Neuronal stem cell (in vitro differentiated cells): ENCODE measurements at regions not wholly inside any gene's neighbourhood (a gene's known extent, or its start where the extent isn't known, plus 50 kb on each side); places are given as distances from the start of the nearest gene placed in this dataset.

Experiments
- DNase-seq: peaks from one replicate; pipeline ENCODE4 v3.0.0-alpha.2; 2013; ENCODE audit warnings: low spot score
- H2AFZ ChIP-seq: one replicate; pipeline ENCODE4 v1.6.1; 2013; ENCODE audit warnings: mild to moderate bottlenecking, low read length, inconsistent platforms
- H2AK5ac ChIP-seq: 2 replicates; pipeline ENCODE4 v1.6.1; 2013; ENCODE audit warnings: low read depth, mild to moderate bottlenecking, inconsistent platforms, low read length, moderate library complexity, mixed read lengths
- H2BK120ac ChIP-seq: 2 replicates; pipeline ENCODE4 v1.6.1; 2013; ENCODE audit warnings: low read depth, mild to moderate bottlenecking, inconsistent platforms, low read length, moderate library complexity, mixed read lengths
- H2BK12ac ChIP-seq: one replicate; pipeline ENCODE4 v1.6.1; 2013; ENCODE audit warnings: low read length, inconsistent platforms
- H2BK15ac ChIP-seq: 2 replicates; pipeline ENCODE4 v1.6.1; 2013; ENCODE audit warnings: mild to moderate bottlenecking, low read length, inconsistent platforms, mixed read lengths
- H2BK5ac ChIP-seq: one replicate; pipeline ENCODE4 v1.6.1; 2013; ENCODE audit warnings: inconsistent platforms, mild to moderate bottlenecking, low read length, moderate library complexity
- H3K14ac ChIP-seq: one replicate; pipeline ENCODE4 v1.6.1; 2013; ENCODE audit warnings: low read length, inconsistent platforms
- H3K18ac ChIP-seq: 2 replicates; pipeline ENCODE4 v1.6.1; 2013; ENCODE audit warnings: low read length, inconsistent platforms
- H3K23ac ChIP-seq: 2 replicates; pipeline ENCODE4 v1.6.1; 2013; ENCODE audit warnings: low read depth, mild to moderate bottlenecking, mixed read lengths, low read length, inconsistent platforms; ENCODE audit not compliant: poor library complexity
- H3K27ac ChIP-seq: replicated peaks from 3 replicates; pipeline ENCODE4 v1.5.1; 2013; ENCODE audit warnings: low read length, inconsistent platforms
- H3K27me3 ChIP-seq, 3 experiments: 2 replicates each; pipeline ENCODE4 v1.6.1; 2013; ENCODE audit warnings: low read length in 3 of 3, mild to moderate bottlenecking in 2 of 3, inconsistent platforms in 1 of 3, low read depth in 1 of 3, mixed read lengths in 1 of 3, moderate library complexity in 1 of 3; ENCODE audit not compliant: control insufficient read depth in 3 of 3, insufficient read depth in 3 of 3
- H3K36me3 ChIP-seq, 2 donors: replicated peaks in 1 of 2; 2 replicates each; pipeline ENCODE4 v1.6.1; 2013; ENCODE audit warnings: low read length in 2 of 2; ENCODE audit not compliant: control insufficient read depth in 2 of 2, insufficient read depth in 2 of 2
- H3K4ac ChIP-seq: 2 replicates; pipeline ENCODE4 v1.6.1; 2013; ENCODE audit warnings: inconsistent platforms, mild to moderate bottlenecking, low read length, moderate library complexity
- H3K4me1 ChIP-seq, 2 donors: 1 replicate in 1 of 2; 2 replicates in 1 of 2; pipeline ENCODE4 v1.6.1; 2013; ENCODE audit warnings: low read length in 2 of 2, low read depth in 1 of 2; ENCODE audit not compliant: control insufficient read depth in 2 of 2, insufficient read depth in 1 of 2
- H3K4me2 ChIP-seq: one replicate; pipeline ENCODE4 v1.6.1; 2013; ENCODE audit warnings: mild to moderate bottlenecking, low read length, inconsistent platforms; ENCODE audit not compliant: insufficient read depth, poor library complexity, severe bottlenecking
- H3K4me3 ChIP-seq, 2 donors: 2 replicates each; pipeline ENCODE4 v1.5.1; 2013; ENCODE audit warnings: low read length in 2 of 2, mild to moderate bottlenecking in 2 of 2, inconsistent platforms in 1 of 2, moderate library complexity in 1 of 2
- H3K79me1 ChIP-seq: one replicate; pipeline ENCODE4 v1.6.1; 2013; ENCODE audit warnings: low read depth, mild to moderate bottlenecking, inconsistent platforms, low read length, moderate library complexity
- H3K9ac ChIP-seq: one replicate; pipeline ENCODE4 v1.6.1; 2013; ENCODE audit warnings: mild to moderate bottlenecking, low read depth, low read length, inconsistent platforms; ENCODE audit not compliant: poor library complexity
- H3K9me3 ChIP-seq, 2 donors: replicated peaks in 1 of 2; 2 replicates each; pipeline versions ENCODE3 to v1.6.1; 2013; ENCODE audit warnings: low read length in 2 of 2, mild to moderate bottlenecking in 2 of 2, inconsistent platforms in 1 of 2, low read depth in 1 of 2, mixed read lengths in 1 of 2, moderate library complexity in 1 of 2; ENCODE audit not compliant: control insufficient read depth in 2 of 2, insufficient read depth in 1 of 2
- H4K8ac ChIP-seq: one replicate; pipeline ENCODE4 v1.6.1; 2013; ENCODE audit warnings: low read depth, mild to moderate bottlenecking, inconsistent platforms, low read length, moderate library complexity
- H4K91ac ChIP-seq: one replicate; pipeline ENCODE4 v1.6.1; 2013; ENCODE audit warnings: low read length, low read depth, mild to moderate bottlenecking, inconsistent platforms; ENCODE audit not compliant: poor library complexity
- WGBS, 2 donors: extraction: QIAGEN DNeasy Blood & Tissue Kit; methylation state at CpG; one replicate each; pipeline ENCODE4 v1.1.7; 2013; ENCODE audit warnings: missing lambda C conversion rate in 2 of 2, mixed read lengths in 1 of 2; ENCODE audit not compliant: insufficient read length in 2 of 2, insufficient replicate concordance in 1 of 2; ENCODE audit errors: extremely low coverage in 2 of 2; 5-methylcytosine and 5-hydroxymethylcytosine counted together

GRCh38 chr1:38607526-38607925 is 252.0 kb downstream of the RRAGC start:
- H3K79me1 ChIP-seq: no peaks in the 10 kb centered on the region
- H3K4ac ChIP-seq: no peak overlapping the region
- peaks cover 4 to 20% of the 10 kb centered on the region in 2 donors for H3K4me1 ChIP-seq
- no peak overlapping the region for H3K4me2 ChIP-seq
- H3K9me3 ChIP-seq: no peaks in the 10 kb centered on the region
- no CpG with 5 or more reads among the region's 8 CpGs for WGBS, 2 donors
- no peak overlapping the region for H2AK5ac ChIP-seq
- no peak overlapping the region for H3K14ac ChIP-seq
- H4K8ac ChIP-seq: no peak overlapping the region
- H2AFZ ChIP-seq: no peak overlapping the region
- H3K36me3 ChIP-seq: peaks cover 0 to 1% of the 10 kb centered on the region in 2 donors
- H3K18ac ChIP-seq: no peak overlapping the region
- H2BK5ac ChIP-seq: no peak overlapping the region
- peaks cover 0 to 28% (median 0%) of the 10 kb centered on the region in 3 experiments for H3K27me3 ChIP-seq
- H2BK120ac ChIP-seq: no peak overlapping the region
- DNase-seq: no peak
- H3K4me3 ChIP-seq: no peak overlapping the region
- no peak overlapping the region for H2BK12ac ChIP-seq
- no peak overlapping the region for H3K23ac ChIP-seq
- no peak overlapping the region for H3K9ac ChIP-seq
- no peak overlapping the region for H3K27ac ChIP-seq
- no peak overlapping the region for H4K91ac ChIP-seq
- H2BK15ac ChIP-seq: no peak overlapping the region

GRCh38 chr1:38605063-38605462 is 254.5 kb downstream of the RRAGC start:
- no CpG with 5 or more reads among the region's 3 CpGs for WGBS, 2 donors

GRCh38 chr1:38603907-38604306 is 255.7 kb downstream of the RRAGC start:
- peaks cover 0 to 1% of the 10 kb centered on the region in 2 donors for H3K36me3 ChIP-seq
- H3K27me3 ChIP-seq: peaks cover 0 to 31% (median 0%) of the 10 kb centered on the region in 3 experiments
- DNase-seq: no peak
- no peak overlapping the region for H2BK12ac ChIP-seq
- H3K79me1 ChIP-seq: no peaks in the 10 kb centered on the region
- H4K91ac ChIP-seq: no peak overlapping the region
- no peak overlapping the region for H3K4me2 ChIP-seq
- H2BK5ac ChIP-seq: no peak overlapping the region
- no peak overlapping the region for H3K4me3 ChIP-seq
- H2BK15ac ChIP-seq: no peak overlapping the region
- no peak overlapping the region for H4K8ac ChIP-seq
- H3K14ac ChIP-seq: no peak overlapping the region
- no peak overlapping the region for H3K23ac ChIP-seq
- H2AK5ac ChIP-seq: no peak overlapping the region
- no peaks in the 10 kb centered on the region for H3K9me3 ChIP-seq
- peaks cover 4 to 11% of the 10 kb centered on the region in 2 donors for H3K4me1 ChIP-seq
- peak overlapping the region; percentile 23 for H3K18ac ChIP-seq
- H2AFZ ChIP-seq: no peak overlapping the region
- no peak overlapping the region for H3K27ac ChIP-seq
- no peak overlapping the region for H2BK120ac ChIP-seq
- H3K9ac ChIP-seq: no peak overlapping the region
- no CpG with 5 or more reads among the region's 8 CpGs for WGBS, 2 donors
- no peak overlapping the region for H3K4ac ChIP-seq

More at GRCh38 chr1:38605063-38605462, 254.5 kb downstream of the RRAGC start:
- DNase-seq: no peak
- Histone ChIP-seq H2BK5ac (no peak overlapping the region), H2BK15ac (no peak overlapping the region), H3K23ac (no peak overlapping the region), H2BK12ac (no peak overlapping the region), H2AK5ac (peak overlapping the region; percentile 47), H3K27ac (no peak overlapping the region), H3K36me3 (peaks cover 0 to 1% of the 10 kb centered on the region in 2 donors), H3K9ac (peak overlapping the region; percentile 36), H3K4me1 (peaks cover 4 to 13% of the 10 kb centered on the region in 2 donors), H3K4ac (no peak overlapping the region), H4K91ac (no peak overlapping the region), H3K4me2 (no peak overlapping the region), H4K8ac (no peak overlapping the region), H2AFZ (no peak overlapping the region), H3K4me3 (no peak overlapping the region), H3K79me1 (no peaks in the 10 kb centered on the region), H3K18ac (peak overlapping the region; percentile 57), H3K27me3 (peaks cover 0 to 30% (median 0%) of the 10 kb centered on the region in 3 experiments), H3K9me3 (no peaks in the 10 kb centered on the region), H2BK120ac (no peak overlapping the region), H3K14ac (no peak overlapping the region)

GRCh38 chr1:38600905-38601304 is 258.7 kb downstream of the RRAGC start:
- H2BK12ac ChIP-seq: no peak overlapping the region
- H2BK5ac ChIP-seq: no peak overlapping the region
- H3K27me3 ChIP-seq: peaks cover 0 to 24% (median 0%) of the 10 kb centered on the region in 3 experiments
- H3K4me2 ChIP-seq: no peak overlapping the region
- no peak overlapping the region for H3K27ac ChIP-seq
- H2BK15ac ChIP-seq: no peak overlapping the region
- DNase-seq: no peak
- H2BK120ac ChIP-seq: no peak overlapping the region
- H3K4me3 ChIP-seq: no peak overlapping the region
- H3K4ac ChIP-seq: no peak overlapping the region
- no peaks in the 10 kb centered on the region for H3K79me1 ChIP-seq
- H2AFZ ChIP-seq: no peak overlapping the region
- WGBS, 2 donors: no CpG with 5 or more reads among the region's 4 CpGs
- no peak overlapping the region for H2AK5ac ChIP-seq
- H3K23ac ChIP-seq: no peak overlapping the region
- H3K9me3 ChIP-seq: no peaks in the 10 kb centered on the region
- no peak overlapping the region for H4K8ac ChIP-seq
- peaks cover 0 to 1% of the 10 kb centered on the region in 2 donors for H3K36me3 ChIP-seq
- peaks cover 0 to 6% of the 10 kb centered on the region in 2 donors for H3K4me1 ChIP-seq
- no peak overlapping the region for H4K91ac ChIP-seq
- no peak overlapping the region for H3K9ac ChIP-seq
- H3K18ac ChIP-seq: no peak overlapping the region
- no peak overlapping the region for H3K14ac ChIP-seq
